ENCODE measurements at regions not wholly inside any gene's neighbourhood (a gene's known extent, or its start where the extent isn't known, plus 50 kb on each side); places are given as distances from the start of the nearest gene placed in this dataset.

DNA sequence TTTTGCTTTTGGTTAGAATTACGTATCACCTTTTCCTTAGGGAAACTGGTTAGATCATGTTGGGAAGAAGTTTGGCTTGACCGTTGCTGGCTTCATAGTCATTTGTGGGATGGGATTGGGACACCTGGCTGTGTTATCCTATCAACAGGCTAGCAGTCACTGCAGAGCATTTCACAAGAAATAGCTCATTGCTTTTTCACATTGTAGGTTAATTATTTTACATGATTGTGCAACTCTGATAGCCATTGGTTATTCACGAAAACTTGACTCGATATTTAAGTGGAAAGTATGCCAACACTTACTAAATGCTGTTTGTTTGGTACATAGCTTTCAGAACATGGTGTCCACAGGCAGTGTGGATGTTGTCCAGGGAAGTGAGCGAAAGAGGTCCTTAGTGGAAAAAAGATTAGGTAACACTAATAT is 89.4 kb downstream of the NKX2-1 start:
- CTCF ChIA-PET: no interaction called here
- no peak for DNase-seq
- H3K27me3 ChIP-seq (ENCODE audit: control insufficient read depth in 2 of 2, insufficient read depth in 2 of 2, low read length in 2 of 2): no peaks in the 10 kb centered on the region
- no peak overlapping the region for H3K27ac Mint-ChIP-seq
- no peak overlapping the region for H3K27ac ChIP-seq (ENCODE audit: low read depth, low read length)
- no peaks in the 10 kb centered on the region for H3K36me3 ChIP-seq (ENCODE audit: control insufficient read depth in 2 of 3, insufficient read depth in 3 of 3, low read length in 3 of 3)
- no peaks in the 10 kb centered on the region for H3K4me1 ChIP-seq (ENCODE audit: control insufficient read depth in 2 of 2, insufficient read depth in 2 of 2, low read length in 2 of 2)
- POLR2A ChIA-PET: no interaction called here
- ATAC-seq: no peak
- no peaks in the 10 kb centered on the region for H3K4me1 Mint-ChIP-seq
- H3K4me3 Mint-ChIP-seq: no peak overlapping the region
- H3K36me3 Mint-ChIP-seq: no peaks in the 10 kb centered on the region
- H3K9me3 Mint-ChIP-seq: peaks cover 0 to 5% (median 0%) of the 10 kb centered on the region in 11 donors
- H3K9me3 ChIP-seq (ENCODE audit: control insufficient read depth in 2 of 3, low read length in 3 of 3): no peaks in the 10 kb centered on the region
- intact Hi-C loops (cut with micrococcal nuclease): no loop called here
- H3K4me3 ChIP-seq (ENCODE audit: low read length): no peak overlapping the region
- H3K27me3 Mint-ChIP-seq: peaks cover 0 to 21% (median 5%) of the 10 kb centered on the region in 5 donors

GRCh38 chr14:36430169-36430568 is 89.9 kb downstream of the NKX2-1 start:
- intact Hi-C loops (cut with micrococcal nuclease): no loop called here
- Mint-ChIP-seq H3K27me3 (peaks cover 0 to 20% (median 7%) of the 10 kb centered on the region in 5 donors), H3K4me3 (no peak overlapping the region), H3K36me3 (no peaks in the 10 kb centered on the region), H3K9me3 (peaks cover 0 to 5% (median 0%) of the 10 kb centered on the region in 11 donors), H3K4me1 (no peaks in the 10 kb centered on the region), H3K27ac (no peak overlapping the region)
- no peak overlapping the region for H3K27ac ChIP-seq (ENCODE audit: low read depth, low read length)
- ChIA-PET CTCF (no interaction called here), POLR2A (no interaction called here)
- no peaks in the 10 kb centered on the region for H3K4me1 ChIP-seq (ENCODE audit: control insufficient read depth in 2 of 2, insufficient read depth in 2 of 2, low read length in 2 of 2)
- H3K36me3 ChIP-seq (ENCODE audit: control insufficient read depth in 2 of 3, insufficient read depth in 3 of 3, low read length in 3 of 3): no peaks in the 10 kb centered on the region
- H3K9me3 ChIP-seq (ENCODE audit: control insufficient read depth in 2 of 3, low read length in 3 of 3): no peaks in the 10 kb centered on the region
- DNase-seq: no peak
- no peak overlapping the region for H3K4me3 ChIP-seq (ENCODE audit: low read length)
- H3K27me3 ChIP-seq (ENCODE audit: control insufficient read depth in 2 of 2, insufficient read depth in 2 of 2, low read length in 2 of 2): no peaks in the 10 kb centered on the region
- no peak for ATAC-seq

GRCh38 chr14:36429692-36430091 is 90.3 kb downstream of the NKX2-1 start:
- DNase-seq (no peak), ATAC-seq (no peak)
- Histone ChIP-seq H3K27ac (ENCODE audit: low read depth, low read length) (no peak overlapping the region), H3K27me3 (ENCODE audit: control insufficient read depth in 2 of 2, insufficient read depth in 2 of 2, low read length in 2 of 2) (no peaks in the 10 kb centered on the region), H3K4me3 (ENCODE audit: low read length) (no peak overlapping the region), H3K4me1 (ENCODE audit: control insufficient read depth in 2 of 2, insufficient read depth in 2 of 2, low read length in 2 of 2) (no peaks in the 10 kb centered on the region), H3K36me3 (ENCODE audit: control insufficient read depth in 2 of 3, insufficient read depth in 3 of 3, low read length in 3 of 3) (no peaks in the 10 kb centered on the region), H3K9me3 (ENCODE audit: control insufficient read depth in 2 of 3, low read length in 3 of 3) (no peaks in the 10 kb centered on the region)
- Mint-ChIP-seq H3K9me3 (peaks cover 0 to 5% (median 0%) of the 10 kb centered on the region in 11 donors), H3K4me1 (no peaks in the 10 kb centered on the region), H3K27me3 (peaks cover 0 to 20% (median 7%) of the 10 kb centered on the region in 5 donors), H3K27ac (no peak overlapping the region), H3K4me3 (no peak overlapping the region), H3K36me3 (no peaks in the 10 kb centered on the region)
- ChIA-PET CTCF (no interaction called here), POLR2A (no interaction called here)
- intact Hi-C loops (cut with micrococcal nuclease): no loop called here

- Mint-ChIP-seq H3K9me3 (peaks cover 0 to 5% (median 0%) of the 10 kb centered on the region in 11 donors), H3K4me1 (no peaks in the 10 kb centered on the region), H3K27ac (no peak overlapping the region), H3K36me3 (no peaks in the 10 kb centered on the region), H3K4me3 (no peak overlapping the region), H3K27me3 (peaks cover 0 to 20% (median 7%) of the 10 kb centered on the region in 5 donors)
- Histone ChIP-seq H3K27ac (ENCODE audit: low read depth, low read length) (no peak overlapping the region), H3K36me3 (ENCODE audit: control insufficient read depth in 2 of 3, insufficient read depth in 3 of 3, low read length in 3 of 3) (no peaks in the 10 kb centered on the region), H3K4me3 (ENCODE audit: low read length) (no peak overlapping the region), H3K9me3 (ENCODE audit: control insufficient read depth in 2 of 3, low read length in 3 of 3) (no peaks in the 10 kb centered on the region), H3K4me1 (ENCODE audit: control insufficient read depth in 2 of 2, insufficient read depth in 2 of 2, low read length in 2 of 2) (no peaks in the 10 kb centered on the region), H3K27me3 (ENCODE audit: control insufficient read depth in 2 of 2, insufficient read depth in 2 of 2, low read length in 2 of 2) (no peaks in the 10 kb centered on the region)
- no peak for ATAC-seq
- intact Hi-C loops (cut with micrococcal nuclease): no loop called here
- ChIA-PET POLR2A (no interaction called here), CTCF (interaction anchor here (0.6 kb wide), 1 partner anchor 36 kb away, joined by 4 read pairs; no protein-coding TSS in a partner anchor)
- DNase-seq: no peak
These were observed 91.7 kb downstream of the NKX2-1 start for GRCh38 chr14:36428350-36428749.

DNA sequence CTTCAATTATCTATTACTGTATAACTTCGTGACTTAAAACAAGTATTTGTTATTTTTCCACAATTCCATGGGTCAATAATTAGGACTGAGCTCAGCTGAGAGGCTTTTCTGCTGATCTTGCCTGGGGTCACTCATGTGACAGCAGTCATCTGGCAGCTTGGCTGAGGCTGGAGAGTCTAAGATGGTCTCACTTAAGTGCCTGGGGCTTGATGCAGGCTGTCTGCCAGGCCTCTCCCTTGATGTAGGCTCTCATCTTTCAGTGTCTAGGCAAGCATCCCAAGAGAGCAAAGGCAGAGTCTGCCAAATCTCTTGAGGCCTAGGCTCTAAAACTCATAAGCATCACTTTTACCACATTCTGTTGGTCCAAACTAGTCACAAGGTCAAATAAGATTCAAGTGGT is 93.2 kb downstream of the NKX2-1 start:
- ChIA-PET CTCF (no interaction called here), POLR2A (no interaction called here)
- no peaks in the 10 kb centered on the region for H3K4me1 Mint-ChIP-seq
- H3K4me1 ChIP-seq (ENCODE audit: control insufficient read depth in 2 of 2, insufficient read depth in 2 of 2, low read length in 2 of 2): no peaks in the 10 kb centered on the region
- no peaks in the 10 kb centered on the region for H3K9me3 ChIP-seq (ENCODE audit: control insufficient read depth in 2 of 3, low read length in 3 of 3)
- H3K27ac ChIP-seq (ENCODE audit: low read depth, low read length): no peak overlapping the region
- no peak overlapping the region for H3K27ac Mint-ChIP-seq
- no peak overlapping the region for H3K4me3 ChIP-seq (ENCODE audit: low read length)
- H3K4me3 Mint-ChIP-seq: no peak overlapping the region
- ATAC-seq: no peak
- no peaks in the 10 kb centered on the region for H3K36me3 ChIP-seq (ENCODE audit: control insufficient read depth in 2 of 3, insufficient read depth in 3 of 3, low read length in 3 of 3)
- peaks cover 0 to 20% (median 7%) of the 10 kb centered on the region in 5 donors for H3K27me3 Mint-ChIP-seq
- DNase-seq: no peak
- H3K36me3 Mint-ChIP-seq: no peaks in the 10 kb centered on the region
- H3K27me3 ChIP-seq (ENCODE audit: control insufficient read depth in 2 of 2, insufficient read depth in 2 of 2, low read length in 2 of 2): no peaks in the 10 kb centered on the region
- H3K9me3 Mint-ChIP-seq: peaks cover 0 to 4% (median 0%) of the 10 kb centered on the region in 11 donors
- intact Hi-C loops (cut with micrococcal nuclease): no loop called here

DNA sequence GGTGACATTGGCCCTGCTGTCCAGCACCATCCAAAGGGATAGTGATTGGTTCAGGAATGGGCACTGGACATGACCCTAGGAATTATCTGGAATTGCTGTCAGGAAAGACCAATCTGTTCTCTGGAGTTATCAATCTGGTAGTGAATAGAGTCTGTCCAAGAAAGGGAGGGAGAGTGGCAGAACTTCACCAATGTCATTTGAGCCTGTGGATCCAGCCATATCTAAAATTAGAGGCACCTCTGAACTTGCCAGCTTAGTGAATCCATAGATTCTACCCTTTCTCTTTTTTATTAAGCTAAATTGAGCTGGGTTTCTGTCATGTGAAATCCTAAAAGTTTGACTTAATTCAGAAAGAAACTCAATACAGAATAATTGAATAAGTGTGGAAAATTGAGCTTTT is 93.9 kb downstream of the NKX2-1 start:
- Mint-ChIP-seq H3K9me3 (peaks cover 0 to 4% (median 0%) of the 10 kb centered on the region in 11 donors), H3K27me3 (peaks cover 0 to 20% (median 7%) of the 10 kb centered on the region in 5 donors), H3K27ac (no peak overlapping the region), H3K4me3 (no peak overlapping the region), H3K4me1 (no peaks in the 10 kb centered on the region), H3K36me3 (no peaks in the 10 kb centered on the region)
- Histone ChIP-seq H3K27me3 (ENCODE audit: control insufficient read depth in 2 of 2, insufficient read depth in 2 of 2, low read length in 2 of 2) (no peaks in the 10 kb centered on the region), H3K4me1 (ENCODE audit: control insufficient read depth in 2 of 2, insufficient read depth in 2 of 2, low read length in 2 of 2) (no peaks in the 10 kb centered on the region), H3K9me3 (ENCODE audit: control insufficient read depth in 2 of 3, low read length in 3 of 3) (no peaks in the 10 kb centered on the region), H3K4me3 (ENCODE audit: low read length) (no peak overlapping the region), H3K27ac (ENCODE audit: low read depth, low read length) (no peak overlapping the region), H3K36me3 (ENCODE audit: control insufficient read depth in 2 of 3, insufficient read depth in 3 of 3, low read length in 3 of 3) (no peaks in the 10 kb centered on the region)
- DNase-seq: no peak
- no peak for ATAC-seq
- ChIA-PET CTCF (no interaction called here), POLR2A (no interaction called here)
- intact Hi-C loops (cut with micrococcal nuclease): no loop called here

DNA sequence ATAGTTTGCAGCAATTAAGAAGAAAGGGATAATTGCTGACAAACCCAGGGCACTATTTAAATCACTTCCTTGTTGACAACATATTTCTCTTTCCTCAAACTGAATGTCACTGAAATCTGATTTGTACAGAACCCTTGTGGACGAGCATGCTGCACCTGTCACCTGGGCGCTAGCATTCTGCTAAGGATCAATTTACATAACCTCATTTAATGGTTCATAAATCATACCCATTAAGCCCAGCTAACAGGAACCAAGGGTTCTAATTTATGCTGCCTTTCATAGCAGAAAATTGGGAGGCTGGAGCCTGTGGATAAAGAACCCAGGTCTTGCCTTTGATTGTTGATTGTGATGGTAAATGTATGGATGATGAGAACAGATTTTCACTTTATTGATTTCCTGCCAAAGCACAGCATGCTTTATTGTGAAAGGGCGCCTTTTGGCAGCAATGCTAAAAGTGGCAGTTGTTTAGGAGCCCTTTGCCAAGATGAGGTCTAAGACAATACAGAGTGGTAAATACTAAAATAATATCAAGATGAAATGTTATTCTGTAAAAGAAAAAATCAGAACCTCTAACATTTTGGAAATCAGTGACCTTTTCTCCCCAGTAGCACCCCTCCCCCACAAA is 95.4 kb downstream of the NKX2-1 start:
- no peaks in the 10 kb centered on the region for H3K4me1 ChIP-seq (ENCODE audit: control insufficient read depth in 2 of 2, insufficient read depth in 2 of 2, low read length in 2 of 2)
- H3K27ac ChIP-seq (ENCODE audit: low read depth, low read length): no peak overlapping the region
- Mint-ChIP-seq H3K36me3 (no peaks in the 10 kb centered on the region), H3K27me3 (peaks cover 0 to 25% (median 7%) of the 10 kb centered on the region in 5 donors), H3K9me3 (peaks cover 0 to 4% (median 0%) of the 10 kb centered on the region in 11 donors), H3K27ac (no peak overlapping the region), H3K4me1 (no peaks in the 10 kb centered on the region), H3K4me3 (no peak overlapping the region)
- ATAC-seq (no peak), DNase-seq (no peak)
- H3K36me3 ChIP-seq (ENCODE audit: control insufficient read depth in 2 of 3, insufficient read depth in 3 of 3, low read length in 3 of 3): no peaks in the 10 kb centered on the region
- intact Hi-C loops (cut with micrococcal nuclease): no loop called here
- CTCF ChIA-PET: no interaction called here
- no peaks in the 10 kb centered on the region for H3K9me3 ChIP-seq (ENCODE audit: control insufficient read depth in 2 of 3, low read length in 3 of 3)
- H3K27me3 ChIP-seq (ENCODE audit: control insufficient read depth in 2 of 2, insufficient read depth in 2 of 2, low read length in 2 of 2): no peaks in the 10 kb centered on the region
- H3K4me3 ChIP-seq (ENCODE audit: low read length): no peak overlapping the region
- POLR2A ChIA-PET: no interaction called here
